ENCODE measurements at regions not wholly inside any gene's neighbourhood (a gene's known extent, or its start where the extent isn't known, plus 50 kb on each side); places are given as distances from the start of the nearest gene placed in this dataset.

DNA sequence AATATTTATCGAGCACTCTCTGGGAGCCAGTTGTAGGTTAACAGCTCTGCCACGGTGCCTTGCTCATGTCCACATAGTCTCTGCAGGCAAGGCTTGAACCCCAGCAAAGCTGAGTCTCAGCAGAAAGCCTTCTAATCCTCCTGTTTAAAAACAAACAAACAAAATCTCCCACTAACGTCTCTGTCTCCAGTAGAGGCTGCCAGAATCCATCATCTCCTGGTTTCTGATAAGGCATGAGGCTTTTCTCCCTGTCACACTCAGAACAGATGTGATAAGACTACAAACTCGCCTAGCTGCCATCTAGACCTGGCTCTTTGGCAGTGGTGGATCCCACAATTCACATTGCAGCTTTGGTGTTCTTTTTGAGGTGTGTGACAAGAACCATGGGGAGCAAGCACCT is 813.2 kb downstream of the AACS start:
- H3K9me3 ChIP-seq (ENCODE audit: low read depth): no peaks in the 10 kb centered on the region
- H3K27me3 ChIP-seq: no peaks in the 10 kb centered on the region
- no peak for TF ChIP-seq CTCF (IDR thresholded peaks at IDR 0.05; ENCODE audit: low read depth, low read length)

GRCh38 chr12:125882141-125882540 is 816.9 kb downstream of the AACS start:
- TF ChIP-seq CTCF (IDR thresholded peaks at IDR 0.05; ENCODE audit: low read depth, low read length): no peak
- Histone ChIP-seq H3K27me3 (no peaks in the 10 kb centered on the region), H3K27ac (no peak overlapping the region), H3K4me3 (no peak overlapping the region), H3K9me3 (ENCODE audit: low read depth) (no peaks in the 10 kb centered on the region), H3K4me1 (ENCODE audit: low read depth) (no peaks in the 10 kb centered on the region), H3K36me3 (no peaks in the 10 kb centered on the region)
- no peak for DNase-seq (ENCODE audit: low read depth in 1 of 2, low spot score in 1 of 2)

More for the DNA sequence above, 813.2 kb downstream of the AACS start:
- no peak for DNase-seq (ENCODE audit: low read depth in 1 of 2, low spot score in 1 of 2)
- Histone ChIP-seq H3K4me1 (ENCODE audit: low read depth) (no peaks in the 10 kb centered on the region), H3K4me3 (no peak overlapping the region), H3K36me3 (no peaks in the 10 kb centered on the region), H3K27ac (no peak overlapping the region)

DNA sequence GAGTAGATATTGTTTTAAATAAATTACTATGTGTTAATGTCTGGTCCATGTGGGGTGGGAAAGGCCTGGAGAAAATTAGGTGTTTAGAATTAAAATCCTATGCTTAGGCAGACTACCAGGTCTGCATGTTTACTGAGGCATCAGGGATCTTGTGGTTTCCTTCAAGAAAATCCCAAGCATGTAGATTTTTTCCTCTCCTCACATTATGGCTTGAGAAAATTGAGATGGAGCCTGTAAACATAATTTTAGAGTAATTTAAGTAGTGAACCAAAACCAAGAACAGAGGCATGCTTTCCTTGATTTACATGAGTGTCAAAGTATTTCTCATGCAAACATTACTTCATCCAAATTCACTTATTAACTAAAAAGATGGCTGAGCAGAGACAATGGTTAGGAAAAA is 823.7 kb downstream of the AACS start:
- no peaks in the 10 kb centered on the region for H3K9me3 ChIP-seq (ENCODE audit: low read depth)
- TF ChIP-seq CTCF (IDR thresholded peaks at IDR 0.05; ENCODE audit: low read depth, low read length): no peak
- no peak for DNase-seq (ENCODE audit: low read depth in 1 of 2, low spot score in 1 of 2)
- H3K36me3 ChIP-seq: no peaks in the 10 kb centered on the region
- H3K27ac ChIP-seq: no peak overlapping the region
- no peaks in the 10 kb centered on the region for H3K27me3 ChIP-seq
- H3K4me1 ChIP-seq (ENCODE audit: low read depth): peaks cover 20% of the 10 kb centered on the region
- no peak overlapping the region for H3K4me3 ChIP-seq

GRCh38 chr12:125889742-125890141 is 824.5 kb downstream of the AACS start:
- H3K9me3 ChIP-seq (ENCODE audit: low read depth): no peaks in the 10 kb centered on the region
- no peak for TF ChIP-seq CTCF (IDR thresholded peaks at IDR 0.05; ENCODE audit: low read depth, low read length)
- no peaks in the 10 kb centered on the region for H3K36me3 ChIP-seq
- no peak overlapping the region for H3K4me3 ChIP-seq
- H3K27ac ChIP-seq: peak overlapping the region; percentile 92
- no peaks in the 10 kb centered on the region for H3K27me3 ChIP-seq
- DNase-seq (ENCODE audit: low read depth in 1 of 2, low spot score in 1 of 2): no peak
- H3K4me1 ChIP-seq (ENCODE audit: low read depth): peaks cover 20% of the 10 kb centered on the region

GRCh38 chr12:125890366-125890905 is 825.2 kb downstream of the AACS start:
- no peaks in the 10 kb centered on the region for H3K36me3 ChIP-seq
- peak overlapping the region; percentile 92 for H3K27ac ChIP-seq
- no peak for DNase-seq (ENCODE audit: low read depth in 1 of 2, low spot score in 1 of 2)
- H3K27me3 ChIP-seq: no peaks in the 10 kb centered on the region
- H3K4me1 ChIP-seq (ENCODE audit: low read depth): peaks cover 20% of the 10 kb centered on the region
- no peak overlapping the region for H3K4me3 ChIP-seq
- TF ChIP-seq CTCF (IDR thresholded peaks at IDR 0.05; ENCODE audit: low read depth, low read length): no peak
- H3K9me3 ChIP-seq (ENCODE audit: low read depth): no peaks in the 10 kb centered on the region

DNA sequence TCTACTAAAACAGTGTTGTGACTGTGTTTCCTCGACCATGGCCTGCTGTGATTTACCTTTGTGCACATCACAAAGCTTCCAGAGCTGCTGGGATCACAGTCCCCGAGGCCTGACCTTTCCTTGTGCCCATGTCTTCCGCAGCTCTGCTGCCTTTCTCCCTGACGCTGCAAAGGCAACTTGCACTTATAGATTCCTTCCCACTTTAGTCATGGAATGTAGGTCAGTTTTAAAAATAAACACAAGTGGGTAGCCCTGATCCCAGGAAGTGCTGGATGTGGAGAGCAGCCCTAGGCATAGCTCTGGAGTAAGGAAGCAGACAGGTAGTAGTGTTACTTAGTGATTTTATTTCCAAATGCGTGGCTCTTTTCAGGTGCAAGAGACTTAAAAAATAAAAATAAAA is 825.7 kb downstream of the AACS start:
- H3K27ac ChIP-seq: peak overlapping the region; percentile 92
- no peaks in the 10 kb centered on the region for H3K9me3 ChIP-seq (ENCODE audit: low read depth)
- H3K36me3 ChIP-seq: no peaks in the 10 kb centered on the region
- H3K4me1 ChIP-seq (ENCODE audit: low read depth): peaks cover 20% of the 10 kb centered on the region
- no peak overlapping the region for H3K4me3 ChIP-seq
- H3K27me3 ChIP-seq: no peaks in the 10 kb centered on the region
- TF ChIP-seq CTCF (IDR thresholded peaks at IDR 0.05; ENCODE audit: low read depth, low read length): no peak
- peak in 1 of 2 donors; percentile 87 for DNase-seq (ENCODE audit: low read depth in 1 of 2, low spot score in 1 of 2)
